K562 (cell line): ENCODE measurements at regions not wholly inside any gene's neighbourhood (a gene's known extent, or its start where the extent isn't known, plus 50 kb on each side); places are given as distances from the start of the nearest gene placed in this dataset.

Experiments used
- ATAC-seq: fragments of 200-7000 bp; cut with Tn5 transposase; 3 replicates; pipeline ENCODE4 v1.9.1; 2020; ENCODE audit warnings: moderate library complexity
- BruUV-seq: library from RNA; stranded (reverse); fragments of 400-500 nt; replicated peaks from 2 replicates; lab custom pipeline; 2021; lab: Mats Ljungman, UMichigan
- CTCF ChIA-PET: fragments of 300-600 bp; formaldehyde crosslinking; extraction: SDS; loops from one replicate; lab custom pipeline; 2021; ENCODE audit warnings: low intra/inter-chr PET ratio; lab: Yijun Ruan, JAX
- POLR2A ChIA-PET: fragments of 300-600, 350-650 bp; sonication (Branson Sonifier 250); formaldehyde crosslinking; extraction: SDS; loops from one replicate; lab custom pipeline; 2021; ENCODE audit warnings: antibody characterized with exemption, inconsistent platforms; lab: Yijun Ruan, JAX
- DNase-seq, 4 experiments: peaks; one replicate each; pipeline versions ENCODE4 v3.0.0 to v3.0.0-alpha.2; 2011 to 2018; ENCODE audit warnings: low spot score in 3 of 4, mixed read lengths in 3 of 4; ENCODE audit errors: extremely low read depth in 1 of 4
- FAIRE-seq: peaks from 2 replicates; lab custom pipeline; 2011; peaks lifted over from hg19 to GRCh38; lab: Jason Lieb, UNC
- H2AFZ ChIP-seq: 2 replicates; pipeline ENCODE4 v1.6.0; 2011; ENCODE audit warnings: low read depth, low read length, control low read depth, inconsistent platforms
- H3K27ac ChIP-seq: fragments of 200-600 bp; 3 replicates; pipeline ENCODE4 v1.8.0; 2011; ENCODE audit warnings: low read depth, mild to moderate bottlenecking, control low read depth, inconsistent platforms, low read length, moderate library complexity, mixed read lengths; ENCODE audit errors: extremely low read depth
- H3K27me3 ChIP-seq, 2 experiments: fragments of 300-600 bp in 1 of 2; 2 replicates in 1 of 2; 3 replicates in 1 of 2; pipeline versions ENCODE4 v1.6.0 to v1.8.0; 2011; ENCODE audit warnings: inconsistent platforms in 2 of 2, low read length in 2 of 2, mild to moderate bottlenecking in 1 of 2, mixed read lengths in 1 of 2, moderate library complexity in 1 of 2; ENCODE audit not compliant: control insufficient read depth in 2 of 2, insufficient read depth in 2 of 2
- H3K36me3 ChIP-seq: fragments of 300-600 bp; 3 replicates; pipeline ENCODE4 v1.8.0; 2011; ENCODE audit warnings: mild to moderate bottlenecking, low read length, inconsistent platforms; ENCODE audit not compliant: control insufficient read depth, insufficient read depth
- H3K4me1 ChIP-seq, 2 experiments: fragments of 200-600 bp in 1 of 2; replicated peaks in 1 of 2; 2 replicates in 1 of 2; 3 replicates in 1 of 2; pipeline versions ENCODE4 v1.5.1 to v1.8.0; 2011; ENCODE audit warnings: inconsistent platforms in 2 of 2, low read length in 2 of 2, mild to moderate bottlenecking in 1 of 2, mixed read lengths in 1 of 2, moderate library complexity in 1 of 2; ENCODE audit not compliant: control insufficient read depth in 2 of 2, insufficient read depth in 2 of 2
- H3K4me2 ChIP-seq: 2 replicates; pipeline ENCODE4 v1.6.1; 2011; ENCODE audit warnings: low read length, control low read depth, inconsistent platforms, mixed read lengths; ENCODE audit not compliant: insufficient read depth
- H3K4me3 ChIP-seq: fragments of 200-600 bp; sonication (generic), shearing (Covaris generic); 2 replicates; pipeline ENCODE4 v1.5.1; 2016; ENCODE audit warnings: control low read depth, inconsistent platforms
- H3K79me2 ChIP-seq: fragments of 200-600 bp; 3 replicates; pipeline ENCODE4 v1.8.0; 2011; ENCODE audit warnings: low read length, inconsistent platforms; ENCODE audit not compliant: control insufficient read depth, insufficient read depth
- H3K9ac ChIP-seq, 2 experiments: 2 replicates each; pipeline versions ENCODE4 v1.6.0 to v1.6.1; 2011; ENCODE audit warnings: low read depth in 2 of 2, low read length in 2 of 2, control low read depth in 1 of 2, inconsistent platforms in 1 of 2, mild to moderate bottlenecking in 1 of 2, mixed read lengths in 1 of 2; ENCODE audit not compliant: insufficient read depth in 1 of 2
- H3K9me1 ChIP-seq: one replicate; pipeline ENCODE4 v1.6.0; 2011; ENCODE audit warnings: inconsistent platforms, mild to moderate bottlenecking, low read length, moderate library complexity; ENCODE audit not compliant: control insufficient read depth, insufficient read depth
- H3K9me3 ChIP-seq: replicated peaks from 2 replicates; pipeline ENCODE4 v1.5.1; 2011; ENCODE audit warnings: low read depth, low read length, inconsistent platforms; ENCODE audit not compliant: control insufficient read depth, insufficient read depth
- H4K20me1 ChIP-seq: replicated peaks from 2 replicates; pipeline ENCODE4 v1.6.1; 2011; ENCODE audit warnings: low read length, inconsistent platforms, mixed read lengths; ENCODE audit not compliant: control insufficient read depth, insufficient read depth
- ARID1B ChIP-seq: fragments of 450-650 bp; IDR thresholded peaks from 2 replicates; pipeline ENCODE4 v1.6.1; 2016; ENCODE audit warnings: antibody characterized with exemption, mild to moderate bottlenecking, inconsistent platforms
- C11orf30 ChIP-seq: fragments of 450-650 bp; IDR thresholded peaks from 2 replicates; pipeline ENCODE4 v1.6.1; 2016; ENCODE audit warnings: low read depth, mild to moderate bottlenecking
- CEBPB ChIP-seq: fragments of 450-650 bp; IDR thresholded peaks from 2 replicates; pipeline ENCODE4 v1.6.1; 2016; ENCODE audit warnings: missing genetic modification characterization, missing compliant biosample characterization
- CHD1 ChIP-seq: fragments of 200-600 bp; sonication (generic); IDR thresholded peaks from one replicate; pipeline ENCODE4 v1.6.1; 2012; ENCODE audit warnings: mild to moderate bottlenecking, moderate library complexity, low read length, inconsistent platforms
- CREB3L1 ChIP-seq: fragments of 450-650 bp; IDR thresholded peaks from 2 replicates; pipeline ENCODE4 v1.6.1; 2014; ENCODE audit warnings: low read depth, mild to moderate bottlenecking, moderate library complexity, borderline replicate concordance
- CREB5 ChIP-seq: fragments of 250-450 bp; sonication (Bioruptor Pico); IDR thresholded peaks from 2 replicates; pipeline ENCODE4 v1.5.0; 2020; ENCODE audit warnings: mild to moderate bottlenecking
- EGR1 ChIP-seq: fragments of 450-650 bp; conservative IDR thresholded peaks from 2 replicates; pipeline ENCODE4 v1.6.1; 2017; ENCODE audit warnings: mild to moderate bottlenecking
- MTA2 ChIP-seq: fragments of 450-650 bp; IDR thresholded peaks from 2 replicates; pipeline ENCODE4 v1.6.1; 2016; ENCODE audit warnings: low read depth
- PRPF4 ChIP-seq: fragments of 200-400 bp; formaldehyde crosslinking; IDR thresholded peaks from one replicate; pipeline ENCODE4 v1.6.1; 2017; ENCODE audit warnings: low read length, low read depth, mild to moderate bottlenecking; ENCODE audit not compliant: insufficient read depth, poor library complexity, severe bottlenecking
- SNRNP70 ChIP-seq: fragments of 200-400 bp; formaldehyde crosslinking; optimal IDR thresholded peaks from 2 replicates; pipeline ENCODE3; 2017; ENCODE audit warnings: low read depth, low read length
- SRSF9 ChIP-seq: fragments of 200-400 bp; formaldehyde crosslinking; IDR thresholded peaks from 2 replicates; pipeline ENCODE4 v1.6.1; 2017; ENCODE audit warnings: low read depth, low read length, borderline replicate concordance
- TAF15 ChIP-seq: fragments of 200-400 bp; formaldehyde crosslinking; IDR thresholded peaks from 2 replicates; pipeline ENCODE4 v1.6.1; 2017; ENCODE audit warnings: mild to moderate bottlenecking, low read depth, low read length, moderate library complexity
- ZEB2 ChIP-seq: fragments of 450-650 bp; IDR thresholded peaks from 2 replicates; pipeline ENCODE4 v1.6.1; 2016
- ZNF23 ChIP-seq: fragments of 250-450 bp; sonication (Bioruptor Pico); IDR thresholded peaks from 2 replicates; pipeline ENCODE4 v1.4.0; 2020; ENCODE audit warnings: mild to moderate bottlenecking
- ZNF354B ChIP-seq: fragments of 250-450 bp; sonication (Bioruptor Pico); IDR thresholded peaks from 2 replicates; pipeline ENCODE4 v1.4.0; 2020
- ZNF431 ChIP-seq: sonication (generic); formaldehyde crosslinking; IDR thresholded peaks from 2 replicates; pipeline ENCODE4 v1.8.0; 2022; ENCODE audit warnings: mild to moderate bottlenecking, missing genetic modification reagents
- ZNF655 ChIP-seq: fragments of 250-450 bp; sonication (Bioruptor Pico); IDR thresholded peaks from 2 replicates; pipeline ENCODE4 v1.5.0; 2021
- ZNF76 ChIP-seq: fragments of 250-450 bp; sonication (Bioruptor Pico); IDR thresholded peaks from 2 replicates; pipeline ENCODE4 v1.4.0; 2020; ENCODE audit warnings: mild to moderate bottlenecking, moderate library complexity, borderline replicate concordance
- ZNF830 ChIP-seq: fragments of 250-450 bp; sonication (Bioruptor Pico); IDR thresholded peaks from 2 replicates; pipeline ENCODE4 v1.5.0; 2021; ENCODE audit warnings: mild to moderate bottlenecking
- WGBS: fragments of 100-300 bp; shearing (Covaris generic); methylation state at CpG from one replicate; pipeline ENCODE4 v1.1.6; 2016; ENCODE audit warnings: low coverage, mixed read lengths; ENCODE audit not compliant: insufficient coverage; ENCODE audit errors: missing lambda C conversion rate; 5-methylcytosine and 5-hydroxymethylcytosine counted together
- in situ Hi-C: fragments of 300-500 bp; cut with MboI; formaldehyde crosslinking; loops from 4 replicates; pipeline ENCODE4 v1.15.0; 2018; ENCODE audit warnings: inconsistent platforms, mixed read lengths
- intact Hi-C: fragments of 100-400 bp; cut with micrococcal nuclease; formaldehyde crosslinking; loops from 2 replicates; pipeline ENCODE4 v1.14.2; 2022
- TF ChIP-seq, protein P1 (sequence below): fragments of 450-650 bp; IDR thresholded peaks from 2 replicates; pipeline ENCODE4 v1.6.1; 2016; ENCODE audit warnings: mild to moderate bottlenecking

DNA sequence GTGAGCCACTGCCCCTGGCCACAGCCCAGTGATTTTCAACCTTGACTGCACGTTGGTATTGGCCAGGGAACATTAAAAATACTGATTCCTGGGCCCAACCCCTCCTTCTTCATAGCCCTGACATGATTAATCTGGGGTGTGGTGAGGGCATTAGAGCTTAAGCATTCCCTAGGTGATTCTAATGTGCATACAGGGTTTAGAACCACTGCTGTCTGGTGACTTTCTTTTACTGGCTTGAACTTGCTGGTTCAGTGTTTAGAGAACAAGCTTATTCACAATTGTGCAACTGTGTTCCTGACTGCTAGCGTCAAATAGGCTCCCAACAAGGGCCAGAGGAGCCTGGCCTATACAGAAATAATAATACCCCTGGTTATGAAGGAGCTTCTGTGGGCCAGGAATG, 488.8 kb upstream of the CCDC196 start:
- FAIRE-seq (no peak), ATAC-seq (no peak)
- Histone ChIP-seq H3K9me1 (no peaks in the 10 kb centered on the region), H3K9me3 (no peaks in the 10 kb centered on the region), H3K36me3 (no peaks in the 10 kb centered on the region), H3K27me3 (no peaks in the 10 kb centered on the region), H3K4me2 (no peak overlapping the region), H3K79me2 (no peaks in the 10 kb centered on the region)
- WGBS: 0% methylated on average over 2 of the region's 2 CpGs
- in situ Hi-C loops: no loop called here
- POLR2A ChIA-PET: no interaction called here
- TF ChIP-seq ZNF655 (CRISPR knock-in tag): no peak
- TF ChIP-seq PRPF4: no peak
- no peak for TF ChIP-seq ZEB2
- TF ChIP-seq CREB3L1: no peak
- no peak for TF ChIP-seq MTA2
- TF ChIP-seq CREB5 (CRISPR knock-in tag): no peak
- TF ChIP-seq CEBPB: no peak
- no peak for TF ChIP-seq ZNF431
- TF ChIP-seq SRSF9: no peak
- no peak for TF ChIP-seq EGR1
- no peak for TF ChIP-seq CHD1
- no peak for TF ChIP-seq ZNF23 (CRISPR knock-in tag)
- no peak for TF ChIP-seq ZNF354B (CRISPR knock-in tag)
- no peak for TF ChIP-seq ZNF830 (CRISPR knock-in tag)
- no peak for TF ChIP-seq TAF15
- no peak for TF ChIP-seq SNRNP70
- TF ChIP-seq ARID1B: no peak
- TF ChIP-seq, protein P1, sequence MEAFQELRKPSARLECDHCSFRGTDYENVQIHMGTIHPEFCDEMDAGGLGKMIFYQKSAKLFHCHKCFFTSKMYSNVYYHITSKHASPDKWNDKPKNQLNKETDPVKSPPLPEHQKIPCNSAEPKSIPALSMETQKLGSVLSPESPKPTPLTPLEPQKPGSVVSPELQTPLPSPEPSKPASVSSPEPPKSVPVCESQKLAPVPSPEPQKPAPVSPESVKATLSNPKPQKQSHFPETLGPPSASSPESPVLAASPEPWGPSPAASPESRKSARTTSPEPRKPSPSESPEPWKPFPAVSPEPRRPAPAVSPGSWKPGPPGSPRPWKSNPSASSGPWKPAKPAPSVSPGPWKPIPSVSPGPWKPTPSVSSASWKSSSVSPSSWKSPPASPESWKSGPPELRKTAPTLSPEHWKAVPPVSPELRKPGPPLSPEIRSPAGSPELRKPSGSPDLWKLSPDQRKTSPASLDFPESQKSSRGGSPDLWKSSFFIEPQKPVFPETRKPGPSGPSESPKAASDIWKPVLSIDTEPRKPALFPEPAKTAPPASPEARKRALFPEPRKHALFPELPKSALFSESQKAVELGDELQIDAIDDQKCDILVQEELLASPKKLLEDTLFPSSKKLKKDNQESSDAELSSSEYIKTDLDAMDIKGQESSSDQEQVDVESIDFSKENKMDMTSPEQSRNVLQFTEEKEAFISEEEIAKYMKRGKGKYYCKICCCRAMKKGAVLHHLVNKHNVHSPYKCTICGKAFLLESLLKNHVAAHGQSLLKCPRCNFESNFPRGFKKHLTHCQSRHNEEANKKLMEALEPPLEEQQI: no peak
- no peak for TF ChIP-seq ZNF76 (CRISPR knock-in tag)
- TF ChIP-seq C11orf30: no peak
- TF ChIP-seq, all 486 proteins: peak for 0
- Histone ChIP-seq H3K9ac (no peak overlapping the region), H2AFZ (no peak overlapping the region), H3K27ac (no peak overlapping the region), H3K4me1 (no peaks in the 10 kb centered on the region), H4K20me1 (no peaks in the 10 kb centered on the region), H3K4me3 (no peak overlapping the region)
- DNase-seq: no peak
- CTCF ChIA-PET: no interaction called here
- BruUV-seq: no TSS peak
- intact Hi-C loops: no loop called here
